Stimulated activated CD4-positive, alpha-beta T cell treated with anti-CD3 and anti-CD28 coated beads, Interleukin-12 subunit alpha, Interleukin-12 subunit beta, amount 100 ng/mL, for 24 hours (primary cell): ENCODE measurements at regions not wholly inside any gene's neighbourhood (a gene's known extent, or its start where the extent isn't known, plus 50 kb on each side); places are given as distances from the start of the nearest gene placed in this dataset.
"Not testable (repeated sequence)": the region's sequence is repeated elsewhere in the genome, so short reads cannot be mapped to it uniquely, and the experiment has no call there.

Source experiments
- DNase-seq, 2 experiments: peaks; one replicate each; pipeline ENCODE4 v3.0.0-alpha.2; 2020; ENCODE audit warnings: low read depth in 2 of 2

- no peak for DNase-seq
These were observed 130.8 kb upstream of the LARP1 start for GRCh38 chr5:154624341-154624740.

GRCh38 chr5:154620411-154620810 lies 134.8 kb upstream of the LARP1 start:
- DNase-seq = no peak

GRCh38 chr5:154618696-154619095 lies 136.5 kb upstream of the LARP1 start:
- DNase-seq = no peak

GRCh38 chr5:154614595-154614994 lies 136.6 kb upstream of the HAND1 start:
- DNase-seq = no peak

- DNase-seq = no peak
These were observed 136.1 kb upstream of the HAND1 start for GRCh38 chr5:154614125-154614524.

- no peak for DNase-seq
These were observed 134.6 kb upstream of the HAND1 start for GRCh38 chr5:154612666-154613065.

GRCh38 chr5:154611341-154611767 lies 133.3 kb upstream of the HAND1 start:
- no peak for DNase-seq

GRCh38 chr5:154610321-154611154 lies 132.5 kb upstream of the HAND1 start:
- DNase-seq = peak; percentile 48 to 72

GRCh38 chr5:154609251-154609650 lies 131.2 kb upstream of the HAND1 start:
- DNase-seq = no peak

- no peak for DNase-seq
These were observed 130.5 kb upstream of the HAND1 start for GRCh38 chr5:154608531-154609011.

- DNase-seq = no peak
These were observed 129.7 kb upstream of the HAND1 start for GRCh38 chr5:154607746-154608145.

GRCh38 chr5:154606246-154606645 lies 128.2 kb upstream of the HAND1 start:
- no peak for DNase-seq

GRCh38 chr5:154603953-154604679 lies 126.1 kb upstream of the HAND1 start:
- DNase-seq = no peak

GRCh38 chr5:154603485-154603884 lies 125.5 kb upstream of the HAND1 start:
- DNase-seq = no peak

- DNase-seq = no peak
These were observed 125.0 kb upstream of the HAND1 start for GRCh38 chr5:154603011-154603410.

- no peak for DNase-seq
These were observed 123.0 kb upstream of the HAND1 start for GRCh38 chr5:154601014-154601413.

- DNase-seq = no peak
These were observed 120.0 kb upstream of the HAND1 start for GRCh38 chr5:154598021-154598420.

GRCh38 chr5:154596844-154597243 lies 118.8 kb upstream of the HAND1 start:
- DNase-seq = not testable (repeated sequence)

- DNase-seq = no peak
These were observed 117.6 kb upstream of the HAND1 start for GRCh38 chr5:154595662-154596061.

- DNase-seq = no peak
These were observed 115.8 kb upstream of the HAND1 start for GRCh38 chr5:154593796-154594195.

- no peak for DNase-seq
These were observed 115.0 kb upstream of the HAND1 start for GRCh38 chr5:154593071-154593470.

GRCh38 chr5:154590093-154590724 lies 112.2 kb upstream of the HAND1 start:
- no peak for DNase-seq
